ENCODE measurements at regions not wholly inside any gene's neighbourhood (a gene's known extent, or its start where the extent isn't known, plus 50 kb on each side); places are given as distances from the start of the nearest gene placed in this dataset.

DNA sequence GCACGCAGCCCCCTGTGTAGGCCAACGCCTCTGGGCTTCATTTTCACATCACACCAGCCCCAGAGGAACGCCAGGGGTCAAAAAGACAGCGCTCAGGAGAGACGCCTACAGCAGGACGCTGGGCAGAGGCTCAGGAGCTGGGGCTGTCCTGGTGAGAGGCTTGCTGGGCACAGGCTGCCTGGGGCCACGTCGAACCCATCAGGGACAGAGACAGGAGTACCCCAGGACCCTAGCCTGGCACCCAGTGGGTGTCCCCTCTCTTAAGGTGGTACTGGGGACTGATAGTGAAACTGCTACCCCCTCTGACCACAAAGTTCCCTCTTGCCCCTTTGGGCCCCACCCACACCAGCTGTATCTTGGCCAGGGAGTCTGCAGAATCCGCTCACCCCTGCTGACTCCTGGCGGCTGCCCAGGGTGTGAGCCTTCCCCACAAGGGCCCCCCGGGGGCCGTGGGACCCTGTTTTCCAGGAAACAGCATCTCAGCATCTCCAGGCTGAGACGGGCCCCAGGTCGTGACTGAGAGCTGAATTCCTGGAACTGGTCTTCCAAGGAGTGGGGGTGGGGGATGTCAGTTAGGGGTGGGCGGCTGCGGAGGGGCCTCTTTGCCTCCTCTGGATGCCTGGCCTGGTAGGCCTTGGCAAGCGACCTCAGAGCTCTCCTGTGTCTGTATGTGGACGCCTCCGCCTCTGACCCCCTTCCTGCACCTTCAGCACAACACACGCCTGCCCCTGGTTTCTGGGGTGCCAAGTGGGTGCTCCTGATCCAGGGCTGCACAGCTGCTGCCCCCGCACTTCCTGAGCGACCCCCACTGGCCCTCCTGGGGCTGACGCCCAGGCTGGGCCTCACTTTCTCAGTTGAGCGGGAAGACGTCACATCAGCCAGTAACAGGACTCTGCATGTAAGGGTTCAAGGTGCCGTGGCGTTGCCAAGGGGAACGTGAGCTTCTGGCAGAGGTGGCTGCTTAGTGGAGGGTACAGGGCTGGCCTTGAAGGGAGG, 321.9 kb upstream of the RTL1 start:
- TF ChIP-seq, protein P1, sequence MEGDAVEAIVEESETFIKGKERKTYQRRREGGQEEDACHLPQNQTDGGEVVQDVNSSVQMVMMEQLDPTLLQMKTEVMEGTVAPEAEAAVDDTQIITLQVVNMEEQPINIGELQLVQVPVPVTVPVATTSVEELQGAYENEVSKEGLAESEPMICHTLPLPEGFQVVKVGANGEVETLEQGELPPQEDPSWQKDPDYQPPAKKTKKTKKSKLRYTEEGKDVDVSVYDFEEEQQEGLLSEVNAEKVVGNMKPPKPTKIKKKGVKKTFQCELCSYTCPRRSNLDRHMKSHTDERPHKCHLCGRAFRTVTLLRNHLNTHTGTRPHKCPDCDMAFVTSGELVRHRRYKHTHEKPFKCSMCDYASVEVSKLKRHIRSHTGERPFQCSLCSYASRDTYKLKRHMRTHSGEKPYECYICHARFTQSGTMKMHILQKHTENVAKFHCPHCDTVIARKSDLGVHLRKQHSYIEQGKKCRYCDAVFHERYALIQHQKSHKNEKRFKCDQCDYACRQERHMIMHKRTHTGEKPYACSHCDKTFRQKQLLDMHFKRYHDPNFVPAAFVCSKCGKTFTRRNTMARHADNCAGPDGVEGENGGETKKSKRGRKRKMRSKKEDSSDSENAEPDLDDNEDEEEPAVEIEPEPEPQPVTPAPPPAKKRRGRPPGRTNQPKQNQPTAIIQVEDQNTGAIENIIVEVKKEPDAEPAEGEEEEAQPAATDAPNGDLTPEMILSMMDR (IDR thresholded peaks at IDR 0.05; ENCODE audit: low read length) = no peak
- TF ChIP-seq EZH2phosphoT487 (IDR thresholded peaks at IDR 0.05; ENCODE audit: low read length) = no peak
- TF ChIP-seq EZH2 (optimal IDR thresholded peaks at IDR 0.05; ENCODE audit: low read depth, low read length) = no peak

Data from MM.1S (cell line).